GM13977 (cell line): ENCODE measurements at regions not wholly inside any gene's neighbourhood (a gene's known extent, or its start where the extent isn't known, plus 50 kb on each side); places are given as distances from the start of the nearest gene placed in this dataset.

Source experiments
- DNase-seq: peaks from one replicate; pipeline ENCODE4 v3.0.0; 2012; ENCODE audit warnings: low spot score
- in situ Hi-C: fragments of 300-500 bp; cut with MboI; formaldehyde crosslinking; loops from one replicate; pipeline ENCODE4 v1.12.0; 2022; ENCODE audit warnings: low sequenced_read_pairs, low pct_unique_long_range_greater_than_20kb, mixed read lengths, inconsistent platforms; ENCODE audit not compliant: unreplicated experiment
- TF ChIP-seq, protein P1 (sequence below): IDR thresholded peaks from 2 replicates; pipeline ENCODE4 v1.5.1; 2012; ENCODE audit warnings: mild to moderate bottlenecking, control low read depth; ENCODE audit not compliant: insufficient read depth; ENCODE audit errors: extremely low read depth, missing control alignments

DNA sequence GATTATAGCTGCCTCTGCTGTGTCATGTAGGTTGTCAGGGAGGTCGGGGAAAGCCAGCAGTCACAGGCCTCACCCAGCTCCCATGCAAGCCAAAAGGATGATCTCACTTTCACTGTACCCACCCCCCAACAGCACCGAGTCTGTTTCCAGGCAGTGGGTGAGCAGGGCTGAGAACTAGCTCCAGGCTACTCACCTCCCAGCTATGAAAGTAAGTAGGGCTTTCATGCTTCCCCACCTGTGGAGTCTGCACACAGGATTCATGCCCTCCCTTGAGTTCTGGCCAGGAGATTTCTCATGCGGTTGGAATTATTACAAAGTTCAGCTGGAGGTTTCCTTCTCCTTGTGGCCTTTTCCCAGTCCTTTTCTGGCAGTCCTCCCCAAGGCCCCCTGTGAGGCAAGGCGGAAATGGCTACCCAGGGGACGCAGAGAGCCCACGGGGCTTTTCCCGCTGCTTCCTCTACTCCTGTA lies 356.2 kb downstream of the SV2B start:
- TF ChIP-seq, protein P1, sequence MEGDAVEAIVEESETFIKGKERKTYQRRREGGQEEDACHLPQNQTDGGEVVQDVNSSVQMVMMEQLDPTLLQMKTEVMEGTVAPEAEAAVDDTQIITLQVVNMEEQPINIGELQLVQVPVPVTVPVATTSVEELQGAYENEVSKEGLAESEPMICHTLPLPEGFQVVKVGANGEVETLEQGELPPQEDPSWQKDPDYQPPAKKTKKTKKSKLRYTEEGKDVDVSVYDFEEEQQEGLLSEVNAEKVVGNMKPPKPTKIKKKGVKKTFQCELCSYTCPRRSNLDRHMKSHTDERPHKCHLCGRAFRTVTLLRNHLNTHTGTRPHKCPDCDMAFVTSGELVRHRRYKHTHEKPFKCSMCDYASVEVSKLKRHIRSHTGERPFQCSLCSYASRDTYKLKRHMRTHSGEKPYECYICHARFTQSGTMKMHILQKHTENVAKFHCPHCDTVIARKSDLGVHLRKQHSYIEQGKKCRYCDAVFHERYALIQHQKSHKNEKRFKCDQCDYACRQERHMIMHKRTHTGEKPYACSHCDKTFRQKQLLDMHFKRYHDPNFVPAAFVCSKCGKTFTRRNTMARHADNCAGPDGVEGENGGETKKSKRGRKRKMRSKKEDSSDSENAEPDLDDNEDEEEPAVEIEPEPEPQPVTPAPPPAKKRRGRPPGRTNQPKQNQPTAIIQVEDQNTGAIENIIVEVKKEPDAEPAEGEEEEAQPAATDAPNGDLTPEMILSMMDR: no peak
- in situ Hi-C loops: no loop called here

GRCh38 chr15:91456921-91457320 lies 356.9 kb downstream of the SV2B start:
- TF ChIP-seq, protein P1: no peak

More for the DNA sequence above, 356.2 kb downstream of the SV2B start:
- DNase-seq: no peak

GRCh38 chr15:91461377-91461776 lies 361.3 kb downstream of the SV2B start:
- in situ Hi-C loops: no loop called here
- DNase-seq: no peak
- TF ChIP-seq, protein P1: no peak

More at GRCh38 chr15:91456921-91457320, 356.9 kb downstream of the SV2B start:
- no peak for DNase-seq
- in situ Hi-C loops: no loop called here

DNA sequence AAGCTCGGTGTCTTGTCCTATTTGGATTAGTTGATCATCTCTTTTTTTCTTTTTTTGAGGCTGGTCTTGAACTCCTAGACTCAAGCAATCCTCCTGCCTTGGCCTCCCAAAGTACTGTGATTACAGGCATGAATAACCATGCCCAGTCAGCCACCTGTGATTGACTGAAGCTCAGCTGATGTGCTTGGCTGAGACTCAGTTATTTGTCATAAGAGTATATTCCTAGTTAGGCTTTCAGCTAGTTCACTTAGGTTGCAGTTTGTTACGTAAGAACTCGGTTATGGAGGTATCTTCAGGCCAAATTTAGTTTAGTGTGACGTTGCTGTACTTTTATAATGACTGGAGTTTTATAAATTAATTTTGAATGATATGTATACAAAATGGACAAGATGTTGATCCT lies 365.0 kb downstream of the SV2B start:
- in situ Hi-C loops: no loop called here
- DNase-seq: no peak
- TF ChIP-seq, protein P1: no peak

- TF ChIP-seq, protein P1: no peak
- no peak for DNase-seq
- in situ Hi-C loops: no loop called here
These were observed 365.6 kb downstream of the SV2B start for GRCh38 chr15:91465696-91466095.

DNA sequence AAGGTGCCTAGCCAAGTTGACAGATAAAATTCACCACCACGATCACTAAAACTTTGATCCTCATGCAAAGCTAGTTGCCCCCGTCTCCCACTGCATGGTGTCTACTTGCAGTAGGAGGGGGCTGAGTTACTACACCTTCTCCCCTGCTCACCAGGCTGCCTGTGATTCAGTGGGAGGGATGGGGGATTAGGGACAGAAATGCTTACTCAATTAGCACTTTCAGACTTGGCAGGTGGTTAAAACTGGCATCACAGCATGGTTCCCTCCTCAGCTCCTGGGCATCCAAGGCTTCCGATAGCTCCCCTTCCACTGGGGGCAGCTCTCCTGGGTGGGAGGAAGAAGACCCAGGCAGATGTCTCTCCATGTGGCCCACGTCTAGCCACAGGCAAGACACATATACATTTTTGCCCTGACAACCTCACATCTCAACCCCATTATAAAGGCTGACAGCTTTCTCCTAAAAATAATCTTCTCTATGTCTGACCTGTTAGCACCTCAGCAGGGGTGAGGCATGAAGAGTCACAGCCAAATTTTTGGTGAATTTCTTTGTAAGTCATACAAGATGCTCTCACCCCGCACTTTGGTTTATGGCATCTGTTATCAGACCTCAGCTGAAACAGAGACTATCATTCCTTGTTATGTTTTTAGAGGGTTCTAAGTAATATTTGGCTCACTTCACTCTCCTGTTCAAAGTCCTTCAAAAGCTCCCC lies 369.0 kb downstream of the SV2B start:
- no peak for DNase-seq
- TF ChIP-seq, protein P1: no peak
- in situ Hi-C loops: no loop called here
